H9 (cell line): ENCODE measurements at regions not wholly inside any gene's neighbourhood (a gene's known extent, or its start where the extent isn't known, plus 50 kb on each side); places are given as distances from the start of the nearest gene placed in this dataset.

Source experiments
- DNase-seq: peaks from one replicate; pipeline ENCODE4 v3.0.0-alpha.2; 2017
- H2AFZ ChIP-seq: one replicate; pipeline ENCODE4 v1.6.1; 2013; ENCODE audit warnings: mild to moderate bottlenecking, low read length, control low read depth, moderate library complexity
- H2AK5ac ChIP-seq: 2 replicates; pipeline ENCODE4 v1.6.1; 2013; ENCODE audit warnings: low read length, control low read depth, mixed read lengths; ENCODE audit not compliant: insufficient read length
- H2BK120ac ChIP-seq: one replicate; pipeline ENCODE4 v1.6.1; 2013; ENCODE audit warnings: low read depth, mild to moderate bottlenecking, low read length, control low read depth, inconsistent platforms; ENCODE audit not compliant: poor library complexity, severe bottlenecking
- H2BK12ac ChIP-seq: 2 replicates; pipeline ENCODE4 v1.6.1; 2013; ENCODE audit warnings: low read length, control low read depth, mixed read lengths, low read depth; ENCODE audit not compliant: insufficient read length
- H2BK15ac ChIP-seq: 2 replicates; pipeline ENCODE4 v1.6.1; 2013; ENCODE audit warnings: low read depth, low read length, control low read depth
- H2BK20ac ChIP-seq: one replicate; pipeline ENCODE4 v1.6.1; 2013; ENCODE audit warnings: low read depth, mild to moderate bottlenecking, low read length, control low read depth, inconsistent platforms; ENCODE audit not compliant: poor library complexity, severe bottlenecking
- H2BK5ac ChIP-seq: 2 replicates; pipeline ENCODE4 v1.6.1; 2013; ENCODE audit warnings: low read length, control low read depth, mixed read lengths; ENCODE audit not compliant: insufficient read length
- H3K14ac ChIP-seq: 2 replicates; pipeline ENCODE4 v1.6.1; 2013; ENCODE audit warnings: low read length, control low read depth; ENCODE audit not compliant: insufficient read depth
- H3K18ac ChIP-seq: 2 replicates; pipeline ENCODE4 v1.6.1; 2013; ENCODE audit warnings: low read depth, mild to moderate bottlenecking, mixed read lengths, low read length, control low read depth; ENCODE audit not compliant: insufficient read length
- H3K23ac ChIP-seq: 2 replicates; pipeline ENCODE4 v1.6.1; 2013; ENCODE audit warnings: low read length, control low read depth, mixed read lengths, low read depth; ENCODE audit not compliant: insufficient read length
- H3K23me2 ChIP-seq: 2 replicates; pipeline ENCODE4 v1.6.1; 2013; ENCODE audit warnings: low read depth, mild to moderate bottlenecking, mixed read lengths, low read length, control low read depth; ENCODE audit not compliant: insufficient read length, poor library complexity, severe bottlenecking
- H3K27ac ChIP-seq: 2 replicates; pipeline ENCODE4 v1.5.1; 2013; ENCODE audit warnings: low read length, control low read depth, mixed read lengths, low read depth; ENCODE audit not compliant: insufficient read length
- H3K27me3 ChIP-seq: 2 replicates; pipeline ENCODE4 v1.6.1; 2013; ENCODE audit warnings: low read length, control low read depth, inconsistent platforms; ENCODE audit not compliant: insufficient read depth
- H3K4ac ChIP-seq: 2 replicates; pipeline ENCODE4 v1.6.1; 2013; ENCODE audit warnings: low read depth, mild to moderate bottlenecking, control low read depth, inconsistent platforms, low read length, moderate library complexity
- H3K4me1 ChIP-seq: 2 replicates; pipeline ENCODE4 v1.6.1; 2013; ENCODE audit warnings: low read length, control low read depth, inconsistent platforms; ENCODE audit not compliant: insufficient read depth
- H3K4me2 ChIP-seq: 2 replicates; pipeline ENCODE4 v1.6.1; 2013; ENCODE audit warnings: low read length, control low read depth, mixed read lengths; ENCODE audit not compliant: insufficient read length, insufficient read depth
- H3K56ac ChIP-seq: 2 replicates; pipeline ENCODE4 v1.6.1; 2013; ENCODE audit warnings: low read depth, mild to moderate bottlenecking, mixed read lengths, low read length, control low read depth; ENCODE audit not compliant: insufficient read length
- H3K79me1 ChIP-seq: 2 replicates; pipeline ENCODE4 v1.6.1; 2013; ENCODE audit warnings: low read depth, mild to moderate bottlenecking, moderate library complexity, low read length, control low read depth, inconsistent platforms; ENCODE audit not compliant: insufficient read depth, poor library complexity, severe bottlenecking
- H3K79me2 ChIP-seq: 2 replicates; pipeline ENCODE4 v1.6.1; 2013; ENCODE audit warnings: low read length, control low read depth, inconsistent platforms; ENCODE audit not compliant: insufficient read depth
- H3K9ac ChIP-seq: 2 replicates; pipeline ENCODE4 v1.6.1; 2013; ENCODE audit warnings: low read length, control low read depth, mixed read lengths; ENCODE audit not compliant: insufficient read length; ENCODE audit errors: extremely low read depth
- H3K9me3 ChIP-seq: one replicate; pipeline ENCODE4 v1.6.1; 2013; ENCODE audit warnings: low read depth, low read length, inconsistent platforms; ENCODE audit not compliant: control insufficient read depth
- H3T11ph ChIP-seq: one replicate; pipeline ENCODE4 v1.6.1; 2013; ENCODE audit warnings: mild to moderate bottlenecking, low read length, control low read depth, inconsistent platforms
- H4K20me1 ChIP-seq: one replicate; pipeline ENCODE4 v1.6.1; 2013; ENCODE audit not compliant: control insufficient read depth, insufficient read length, insufficient read depth
- H4K5ac ChIP-seq: 2 replicates; pipeline ENCODE4 v1.6.1; 2013; ENCODE audit warnings: low read depth, mild to moderate bottlenecking, mixed read lengths, low read length, control low read depth; ENCODE audit not compliant: insufficient read length
- H4K8ac ChIP-seq: replicated peaks from 2 replicates; pipeline ENCODE4 v1.6.1; 2013; ENCODE audit warnings: low read length, control low read depth, mixed read lengths, low read depth; ENCODE audit not compliant: insufficient read length
- H4K91ac ChIP-seq: 2 replicates; pipeline ENCODE4 v1.6.1; 2013; ENCODE audit warnings: low read depth, mild to moderate bottlenecking, moderate library complexity, mixed read lengths, low read length, control low read depth; ENCODE audit not compliant: insufficient read length
- H3K27ac Mint-ChIP-seq, 3 experiments: 2 replicates in 2 of 3; 3 replicates in 1 of 3; pipeline ENCODE4 v1.8.0; 2020 to 2021; ENCODE audit warnings: mixed read lengths in 3 of 3, mild to moderate bottlenecking in 1 of 3, moderate library complexity in 1 of 3
- H3K27me3 Mint-ChIP-seq: 2 replicates; pipeline ENCODE4 v1.8.0; 2021; ENCODE audit warnings: low read depth, mild to moderate bottlenecking, moderate library complexity, mixed read lengths
- H3K36me3 Mint-ChIP-seq, 3 experiments: 2 replicates in 2 of 3; 3 replicates in 1 of 3; pipeline ENCODE4 v1.8.0; 2020 to 2021; ENCODE audit warnings: low read depth in 3 of 3, mixed read lengths in 3 of 3; ENCODE audit not compliant: insufficient read depth in 1 of 3
- H3K4me1 Mint-ChIP-seq, 2 experiments: 2 replicates each; pipeline ENCODE4 v1.8.0; 2020; ENCODE audit warnings: mixed read lengths in 2 of 2
- H3K4me3 Mint-ChIP-seq, 2 experiments: 2 replicates in 1 of 2; 3 replicates in 1 of 2; pipeline ENCODE4 v1.8.0; 2020 to 2021; ENCODE audit warnings: mild to moderate bottlenecking in 2 of 2, mixed read lengths in 2 of 2, moderate library complexity in 1 of 2
- H3K9me3 Mint-ChIP-seq, 2 experiments: 2 replicates in 1 of 2; 3 replicates in 1 of 2; pipeline ENCODE4 v1.8.0; 2020; ENCODE audit warnings: mild to moderate bottlenecking in 2 of 2, mixed read lengths in 2 of 2, moderate library complexity in 1 of 2
- WGBS: extraction: QIAGEN DNeasy Blood & Tissue Kit; methylation state at CpG from one replicate; pipeline ENCODE4 v1.1.7; 2013; ENCODE audit warnings: missing lambda C conversion rate, low lambda C conversion rate, mixed read lengths; ENCODE audit not compliant: insufficient read length; ENCODE audit errors: extremely low coverage; 5-methylcytosine and 5-hydroxymethylcytosine counted together
- TF ChIP-seq, protein P1 (sequence below): fragments of 200-600 bp; sonication (generic); conservative IDR thresholded peaks from 3 replicates; pipeline ENCODE4 v1.8.0; 2021; ENCODE audit warnings: antibody characterized with exemption, mild to moderate bottlenecking

DNA sequence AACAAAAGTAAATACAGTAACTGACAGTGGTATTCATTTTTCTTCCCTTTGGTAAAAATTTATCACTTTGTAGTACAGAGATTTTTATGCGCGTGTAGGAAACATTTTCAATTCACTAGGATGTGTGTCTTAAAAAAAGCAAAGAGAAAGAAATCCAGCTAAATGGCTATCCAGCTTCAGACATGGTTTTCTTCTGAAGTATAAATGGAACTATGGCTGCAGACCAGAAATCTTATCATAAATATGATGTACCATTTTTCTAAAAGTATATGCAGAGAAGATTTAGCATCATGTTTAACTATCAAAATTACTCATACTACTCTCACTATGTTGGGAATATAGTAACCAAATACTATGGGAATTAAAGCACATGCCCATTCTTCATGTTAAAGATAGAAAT is 328.4 kb upstream of the SMIM30 start:
- H2AFZ ChIP-seq = no peak overlapping the region
- Mint-ChIP-seq H3K27me3 (no peaks in the 10 kb centered on the region), H3K9me3 (peaks cover 0 to 5% of the 10 kb centered on the region in 2 experiments; a peak in 1 of 5 replicates), H3K4me3 (no peak overlapping the region), H3K36me3 (peaks cover 0 to 4% (median 0%) of the 10 kb centered on the region in 3 experiments; a peak in 1 of 7 replicates), H3K4me1 (no peaks in the 10 kb centered on the region), H3K27ac (no peak overlapping the region)
- TF ChIP-seq, protein P1, sequence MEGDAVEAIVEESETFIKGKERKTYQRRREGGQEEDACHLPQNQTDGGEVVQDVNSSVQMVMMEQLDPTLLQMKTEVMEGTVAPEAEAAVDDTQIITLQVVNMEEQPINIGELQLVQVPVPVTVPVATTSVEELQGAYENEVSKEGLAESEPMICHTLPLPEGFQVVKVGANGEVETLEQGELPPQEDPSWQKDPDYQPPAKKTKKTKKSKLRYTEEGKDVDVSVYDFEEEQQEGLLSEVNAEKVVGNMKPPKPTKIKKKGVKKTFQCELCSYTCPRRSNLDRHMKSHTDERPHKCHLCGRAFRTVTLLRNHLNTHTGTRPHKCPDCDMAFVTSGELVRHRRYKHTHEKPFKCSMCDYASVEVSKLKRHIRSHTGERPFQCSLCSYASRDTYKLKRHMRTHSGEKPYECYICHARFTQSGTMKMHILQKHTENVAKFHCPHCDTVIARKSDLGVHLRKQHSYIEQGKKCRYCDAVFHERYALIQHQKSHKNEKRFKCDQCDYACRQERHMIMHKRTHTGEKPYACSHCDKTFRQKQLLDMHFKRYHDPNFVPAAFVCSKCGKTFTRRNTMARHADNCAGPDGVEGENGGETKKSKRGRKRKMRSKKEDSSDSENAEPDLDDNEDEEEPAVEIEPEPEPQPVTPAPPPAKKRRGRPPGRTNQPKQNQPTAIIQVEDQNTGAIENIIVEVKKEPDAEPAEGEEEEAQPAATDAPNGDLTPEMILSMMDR = no peak
- no peaks in the 10 kb centered on the region for H3K79me1 ChIP-seq
- H3K79me2 ChIP-seq = no peaks in the 10 kb centered on the region
- no peak overlapping the region for H3K4me2 ChIP-seq
- no peak overlapping the region for H2BK120ac ChIP-seq
- no peak overlapping the region for H2AK5ac ChIP-seq
- no peak overlapping the region for H3K27ac ChIP-seq
- H2BK5ac ChIP-seq = no peak overlapping the region
- no peak overlapping the region for H3K18ac ChIP-seq
- H3K23ac ChIP-seq = no peak overlapping the region
- H3K9ac ChIP-seq = no peak overlapping the region
- no peak for DNase-seq
- H3K9me3 ChIP-seq = no peaks in the 10 kb centered on the region
- no peak overlapping the region for H3K56ac ChIP-seq
- H4K91ac ChIP-seq = no peak overlapping the region
- no peaks in the 10 kb centered on the region for H3K27me3 ChIP-seq
- H3K4ac ChIP-seq = no peak overlapping the region
- H4K8ac ChIP-seq = no peak overlapping the region
- no peaks in the 10 kb centered on the region for H4K20me1 ChIP-seq
- no peak overlapping the region for H3K14ac ChIP-seq
- no peak overlapping the region for H2BK15ac ChIP-seq
- no CpG with 5 or more reads among the region's 2 CpGs for WGBS
- H2BK20ac ChIP-seq = no peak overlapping the region
- H3T11ph ChIP-seq = no peak overlapping the region
- no peaks in the 10 kb centered on the region for H3K23me2 ChIP-seq
- H2BK12ac ChIP-seq = no peak overlapping the region
- no peak overlapping the region for H4K5ac ChIP-seq
- no peaks in the 10 kb centered on the region for H3K4me1 ChIP-seq
